ENCODE measurements at regions not wholly inside any gene's neighbourhood (a gene's known extent, or its start where the extent isn't known, plus 50 kb on each side); places are given as distances from the start of the nearest gene placed in this dataset.
"Not testable (repeated sequence)": the region's sequence is repeated elsewhere in the genome, so short reads cannot be mapped to it uniquely, and the experiment has no call there.

- Mint-ChIP-seq H3K27me3 (no peaks in the 10 kb centered on the region), H3K4me1 (peaks cover 3% of the 10 kb centered on the region), H3K27ac (no peak overlapping the region), H3K36me3 (ENCODE audit: low read depth) (no peaks in the 10 kb centered on the region), H3K4me3 (no peak overlapping the region), H3K9me3 (peaks cover 3% of the 10 kb centered on the region)
- CTCF ChIA-PET, result no interaction called here
- POLR2A ChIA-PET, result no interaction called here
- TF ChIP-seq CTCF (IDR thresholded peaks at IDR 0.05), result no peak
- intact Hi-C loops (cut with micrococcal nuclease), result no loop called here
- ATAC-seq (ENCODE audit: low read depth) (no peak), DNase-seq (no peak)
Observed at GRCh38 chr1:194865383-194865782, 1679.0 kb upstream of the B3GALT2 start.

- Mint-ChIP-seq H3K4me3 (no peak overlapping the region), H3K27me3 (no peaks in the 10 kb centered on the region), H3K27ac (no peak overlapping the region), H3K4me1 (peaks cover 3% of the 10 kb centered on the region), H3K9me3 (peaks cover 4% of the 10 kb centered on the region), H3K36me3 (ENCODE audit: low read depth) (no peaks in the 10 kb centered on the region)
- no peak for TF ChIP-seq CTCF (IDR thresholded peaks at IDR 0.05)
- DNase-seq (no peak), ATAC-seq (ENCODE audit: low read depth) (no peak)
- intact Hi-C loops (cut with micrococcal nuclease), result no loop called here
- ChIA-PET POLR2A (no interaction called here), CTCF (no interaction called here)
Observed at GRCh38 chr1:194862129-194862528, 1675.7 kb upstream of the B3GALT2 start.

GRCh38 chr1:194860248-194861201 is 1674.1 kb upstream of the B3GALT2 start:
- H3K4me3 Mint-ChIP-seq, result no peak overlapping the region
- H3K27ac Mint-ChIP-seq, result no peak overlapping the region
- ChIA-PET CTCF (no interaction called here), POLR2A (no interaction called here)
- TF ChIP-seq CTCF (IDR thresholded peaks at IDR 0.05), result no peak
- peaks cover 4% of the 10 kb centered on the region for H3K9me3 Mint-ChIP-seq
- no peak for DNase-seq
- no peaks in the 10 kb centered on the region for H3K36me3 Mint-ChIP-seq (ENCODE audit: low read depth)
- H3K4me1 Mint-ChIP-seq, result peaks cover 2% of the 10 kb centered on the region
- no peak for ATAC-seq (ENCODE audit: low read depth)
- intact Hi-C loops (cut with micrococcal nuclease), result no loop called here
- H3K27me3 Mint-ChIP-seq, result no peaks in the 10 kb centered on the region

GRCh38 chr1:194859481-194860154 is 1673.2 kb upstream of the B3GALT2 start:
- H3K36me3 Mint-ChIP-seq (ENCODE audit: low read depth); H3K9me3 Mint-ChIP-seq; H3K27me3 Mint-ChIP-seq; intact Hi-C loops (cut with micrococcal nuclease); DNase-seq; H3K4me1 Mint-ChIP-seq; CTCF ChIA-PET; POLR2A ChIA-PET; H3K4me3 Mint-ChIP-seq; H3K27ac Mint-ChIP-seq; ATAC-seq (ENCODE audit: low read depth): not testable (repeated sequence)

- H3K27ac Mint-ChIP-seq; intact Hi-C loops (cut with micrococcal nuclease); H3K4me3 Mint-ChIP-seq; POLR2A ChIA-PET; H3K36me3 Mint-ChIP-seq (ENCODE audit: low read depth); H3K4me1 Mint-ChIP-seq; CTCF ChIA-PET; H3K9me3 Mint-ChIP-seq; DNase-seq; H3K27me3 Mint-ChIP-seq; ATAC-seq (ENCODE audit: low read depth): not testable (repeated sequence)
Observed at GRCh38 chr1:194858811-194859480, 1672.5 kb upstream of the B3GALT2 start.

- ChIA-PET POLR2A (no interaction called here), CTCF (no interaction called here)
- Mint-ChIP-seq H3K36me3 (ENCODE audit: low read depth) (no peaks in the 10 kb centered on the region), H3K9me3 (peaks cover 4% of the 10 kb centered on the region), H3K4me1 (no peaks in the 10 kb centered on the region), H3K27ac (no peak overlapping the region), H3K4me3 (no peak overlapping the region), H3K27me3 (no peaks in the 10 kb centered on the region)
- ATAC-seq (ENCODE audit: low read depth), result no peak
- intact Hi-C loops (cut with micrococcal nuclease), result no loop called here
- DNase-seq, result no peak
- TF ChIP-seq CTCF (IDR thresholded peaks at IDR 0.05), result no peak
Observed at GRCh38 chr1:194857413-194857812, 1671.0 kb upstream of the B3GALT2 start.
